Astrocyte (in vitro differentiated cells and primary cell): ENCODE measurements at regions not wholly inside any gene's neighbourhood (a gene's known extent, or its start where the extent isn't known, plus 50 kb on each side); places are given as distances from the start of the nearest gene placed in this dataset.

Source experiments
- DNase-seq: peaks from one replicate; pipeline ENCODE4 v3.0.0-alpha.2; 2010; ENCODE audit warnings: low read depth
- FAIRE-seq: peaks from 2 replicates; lab custom pipeline; 2011; peaks lifted over from hg19 to GRCh38; lab: Jason Lieb, UNC
- H2AFZ ChIP-seq: 2 replicates; pipeline ENCODE4 v1.6.0; 2012; ENCODE audit warnings: low read depth, low read length, inconsistent platforms
- H3K27ac ChIP-seq: 2 replicates; pipeline ENCODE4 v1.5.1; 2011; ENCODE audit warnings: low read depth, low read length, inconsistent platforms
- H3K27me3 ChIP-seq: 2 replicates; pipeline ENCODE4 v1.6.0; 2011; ENCODE audit warnings: low read length, inconsistent platforms; ENCODE audit not compliant: insufficient read depth
- H3K36me3 ChIP-seq: 2 replicates; pipeline ENCODE4 v1.5.1; 2011; ENCODE audit warnings: low read length, inconsistent platforms; ENCODE audit not compliant: insufficient read depth
- H3K4me1 ChIP-seq: 2 replicates; pipeline ENCODE4 v1.5.1; 2011; ENCODE audit warnings: low read length, inconsistent platforms; ENCODE audit not compliant: insufficient read depth
- H3K4me2 ChIP-seq: 2 replicates; pipeline ENCODE4 v1.6.0; 2012; ENCODE audit warnings: low read length, inconsistent platforms
- H3K4me3 ChIP-seq: 2 replicates; pipeline ENCODE4 v1.5.1; 2011; ENCODE audit warnings: low read depth, mild to moderate bottlenecking, low read length, inconsistent platforms; ENCODE audit not compliant: insufficient read depth
- H3K79me2 ChIP-seq: 2 replicates; pipeline ENCODE4 v1.6.0; 2012; ENCODE audit warnings: mild to moderate bottlenecking, low read length, inconsistent platforms; ENCODE audit not compliant: insufficient read depth
- H3K9ac ChIP-seq: 2 replicates; pipeline ENCODE4 v1.6.0; 2012; ENCODE audit warnings: mild to moderate bottlenecking, low read length, inconsistent platforms
- H3K9me3 ChIP-seq: 2 replicates; pipeline ENCODE4 v1.5.1; 2012; ENCODE audit warnings: low read depth, mild to moderate bottlenecking, low read length, inconsistent platforms; ENCODE audit not compliant: insufficient read depth
- H4K20me1 ChIP-seq: 2 replicates; pipeline ENCODE4 v1.6.0; 2012; ENCODE audit warnings: low read length, inconsistent platforms; ENCODE audit not compliant: insufficient read depth
- H3K27ac Mint-ChIP-seq: one replicate; pipeline ENCODE4 v1.8.0; 2021; ENCODE audit warnings: mild to moderate bottlenecking, mixed read lengths; ENCODE audit not compliant: unreplicated experiment
- H3K27me3 Mint-ChIP-seq: one replicate; pipeline ENCODE4 v1.8.0; 2021; ENCODE audit warnings: low read depth, mixed read lengths; ENCODE audit not compliant: unreplicated experiment
- H3K36me3 Mint-ChIP-seq: one replicate; pipeline ENCODE4 v1.8.0; 2021; ENCODE audit warnings: low read depth, mixed read lengths; ENCODE audit not compliant: unreplicated experiment
- H3K4me1 Mint-ChIP-seq: one replicate; pipeline ENCODE4 v1.8.0; 2021; ENCODE audit warnings: low read depth, mixed read lengths; ENCODE audit not compliant: unreplicated experiment
- H3K4me3 Mint-ChIP-seq: one replicate; pipeline ENCODE4 v1.8.0; 2021; ENCODE audit warnings: mild to moderate bottlenecking, moderate library complexity, mixed read lengths; ENCODE audit not compliant: unreplicated experiment
- H3K9me3 Mint-ChIP-seq: one replicate; pipeline ENCODE4 v1.8.0; 2021; ENCODE audit warnings: mild to moderate bottlenecking, mixed read lengths; ENCODE audit not compliant: unreplicated experiment
- EZH2 ChIP-seq: IDR thresholded peaks from 2 replicates; pipeline ENCODE4 v1.6.1; 2012; ENCODE audit warnings: mild to moderate bottlenecking, low read length, inconsistent platforms; ENCODE audit not compliant: insufficient read depth
- TF ChIP-seq, protein P1 (sequence below): IDR thresholded peaks from 2 replicates; pipeline ENCODE4 v1.5.1; 2011; ENCODE audit warnings: low read depth, mild to moderate bottlenecking, inconsistent platforms, low read length, moderate library complexity; ENCODE audit not compliant: insufficient read depth

DNA sequence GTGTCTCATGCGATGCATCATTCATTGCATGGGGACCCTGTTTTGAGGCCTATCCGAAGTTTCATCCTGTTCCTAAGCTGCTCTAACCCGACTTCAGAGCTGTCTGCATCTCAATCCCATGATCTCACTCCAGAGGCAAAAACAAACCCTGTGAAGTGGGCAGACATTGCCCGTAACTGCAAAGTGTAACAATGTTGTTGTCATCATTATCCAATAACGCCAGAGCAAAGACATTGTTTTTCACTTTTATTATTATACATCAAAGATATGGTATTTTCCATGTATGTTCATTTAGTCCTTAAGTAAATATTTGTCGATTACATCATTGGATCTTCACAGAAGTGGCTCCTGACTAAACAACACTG is 246.7 kb downstream of the KLF6 start:
- H3K79me2 ChIP-seq = no peaks in the 10 kb centered on the region
- FAIRE-seq (no peak), DNase-seq (peak; percentile 34)
- peaks cover 28% of the 10 kb centered on the region for H3K4me1 Mint-ChIP-seq
- no peaks in the 10 kb centered on the region for H3K27me3 Mint-ChIP-seq
- no peak for TF ChIP-seq EZH2
- TF ChIP-seq, protein P1, sequence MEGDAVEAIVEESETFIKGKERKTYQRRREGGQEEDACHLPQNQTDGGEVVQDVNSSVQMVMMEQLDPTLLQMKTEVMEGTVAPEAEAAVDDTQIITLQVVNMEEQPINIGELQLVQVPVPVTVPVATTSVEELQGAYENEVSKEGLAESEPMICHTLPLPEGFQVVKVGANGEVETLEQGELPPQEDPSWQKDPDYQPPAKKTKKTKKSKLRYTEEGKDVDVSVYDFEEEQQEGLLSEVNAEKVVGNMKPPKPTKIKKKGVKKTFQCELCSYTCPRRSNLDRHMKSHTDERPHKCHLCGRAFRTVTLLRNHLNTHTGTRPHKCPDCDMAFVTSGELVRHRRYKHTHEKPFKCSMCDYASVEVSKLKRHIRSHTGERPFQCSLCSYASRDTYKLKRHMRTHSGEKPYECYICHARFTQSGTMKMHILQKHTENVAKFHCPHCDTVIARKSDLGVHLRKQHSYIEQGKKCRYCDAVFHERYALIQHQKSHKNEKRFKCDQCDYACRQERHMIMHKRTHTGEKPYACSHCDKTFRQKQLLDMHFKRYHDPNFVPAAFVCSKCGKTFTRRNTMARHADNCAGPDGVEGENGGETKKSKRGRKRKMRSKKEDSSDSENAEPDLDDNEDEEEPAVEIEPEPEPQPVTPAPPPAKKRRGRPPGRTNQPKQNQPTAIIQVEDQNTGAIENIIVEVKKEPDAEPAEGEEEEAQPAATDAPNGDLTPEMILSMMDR = no peak
- no peaks in the 10 kb centered on the region for H3K36me3 ChIP-seq
- no peak overlapping the region for H3K4me3 Mint-ChIP-seq
- peaks cover 33% of the 10 kb centered on the region for H3K4me1 ChIP-seq
- peak overlapping the region; percentile 67 for H3K4me2 ChIP-seq
- no peaks in the 10 kb centered on the region for H3K9me3 ChIP-seq
- no peaks in the 10 kb centered on the region for H3K27me3 ChIP-seq
- H3K4me3 ChIP-seq = no peak overlapping the region
- peaks cover 4% of the 10 kb centered on the region for H3K36me3 Mint-ChIP-seq
- no peaks in the 10 kb centered on the region for H3K9me3 Mint-ChIP-seq
- no peaks in the 10 kb centered on the region for H4K20me1 ChIP-seq
- H3K27ac Mint-ChIP-seq = peak overlapping the region; percentile 99
- H2AFZ ChIP-seq = no peak overlapping the region
- H3K27ac ChIP-seq = peak overlapping the region; percentile 91
- peak overlapping the region; percentile 77 for H3K9ac ChIP-seq

GRCh38 chr10:3537518-3537917 is 247.5 kb downstream of the KLF6 start:
- Histone ChIP-seq H3K36me3 (no peaks in the 10 kb centered on the region), H3K79me2 (no peaks in the 10 kb centered on the region), H3K9ac (peak overlapping the region; percentile 77), H3K27ac (peak overlapping the region; percentile 91), H4K20me1 (no peaks in the 10 kb centered on the region), H3K4me1 (peaks cover 38% of the 10 kb centered on the region), H2AFZ (no peak overlapping the region), H3K4me2 (no peak overlapping the region), H3K4me3 (no peak overlapping the region), H3K27me3 (no peaks in the 10 kb centered on the region), H3K9me3 (no peaks in the 10 kb centered on the region)
- Mint-ChIP-seq H3K27me3 (no peaks in the 10 kb centered on the region), H3K4me1 (peaks cover 28% of the 10 kb centered on the region), H3K4me3 (no peak overlapping the region), H3K36me3 (peaks cover 4% of the 10 kb centered on the region), H3K27ac (peak overlapping the region; percentile 99), H3K9me3 (no peaks in the 10 kb centered on the region)
- no peak for DNase-seq
- FAIRE-seq = no peak
- TF ChIP-seq EZH2 = no peak
- TF ChIP-seq, protein P1 = no peak

- H3K4me1 Mint-ChIP-seq = peaks cover 29% of the 10 kb centered on the region
- Histone ChIP-seq H4K20me1 (no peaks in the 10 kb centered on the region), H3K4me3 (no peak overlapping the region), H3K36me3 (no peaks in the 10 kb centered on the region), H2AFZ (no peak overlapping the region), H3K4me2 (no peak overlapping the region), H3K27ac (no peak overlapping the region), H3K4me1 (peaks cover 29% of the 10 kb centered on the region), H3K27me3 (no peaks in the 10 kb centered on the region), H3K79me2 (no peaks in the 10 kb centered on the region), H3K9me3 (no peaks in the 10 kb centered on the region), H3K9ac (no peak overlapping the region)
- FAIRE-seq (no peak), DNase-seq (no peak)
- H3K4me3 Mint-ChIP-seq = no peak overlapping the region
- H3K27ac Mint-ChIP-seq = no peak overlapping the region
- no peak for TF ChIP-seq EZH2
- peaks cover 2% of the 10 kb centered on the region for H3K36me3 Mint-ChIP-seq
- no peaks in the 10 kb centered on the region for H3K27me3 Mint-ChIP-seq
- no peaks in the 10 kb centered on the region for H3K9me3 Mint-ChIP-seq
Observed at GRCh38 chr10:3535001-3535400, 250.0 kb downstream of the KLF6 start.
